Breast epithelium (tissue), 4 donors: ENCODE measurements at regions not wholly inside any gene's neighbourhood (a gene's known extent, or its start where the extent isn't known, plus 50 kb on each side); places are given as distances from the start of the nearest gene placed in this dataset.

Source experiments
- DNase-seq, 2 donors: peaks; one replicate each; pipeline ENCODE4 v3.0.0-alpha.2; 2019; ENCODE audit warnings: low spot score in 2 of 2
- H3K27ac ChIP-seq, 2 donors: fragments of 200-600 bp; sonication (generic) in 1 of 2; one replicate each; pipeline ENCODE4 v1.5.1; 2016 to 2019; ENCODE audit warnings: mild to moderate bottlenecking in 1 of 2
- H3K27me3 ChIP-seq, 2 donors: fragments of 200-600 bp; sonication (generic) in 1 of 2; one replicate each; pipeline versions ENCODE4 v1.5.1 to v1.6.0; 2017 to 2019; ENCODE audit warnings: control low read depth in 1 of 2, mild to moderate bottlenecking in 1 of 2
- H3K36me3 ChIP-seq: fragments of 200-600 bp; one replicate; pipeline ENCODE4 v1.5.1; 2019
- H3K4me1 ChIP-seq, 2 donors: fragments of 200-600 bp; sonication (generic); one replicate each; pipeline ENCODE4 v1.5.1; 2016 to 2019; ENCODE audit warnings: control low read depth in 1 of 2
- H3K4me3 ChIP-seq, 3 donors: fragments of 200-600 bp; sonication (generic); 1 replicate in 2 of 3; 2 replicates in 1 of 3; pipeline ENCODE4 v1.5.1; 2016 to 2019; ENCODE audit warnings: mild to moderate bottlenecking in 3 of 3, moderate library complexity in 2 of 3
- H3K9me3 ChIP-seq, 2 donors: fragments of 200-600 bp; sonication (generic) in 1 of 2; one replicate each; pipeline ENCODE4 v1.5.1; 2016 to 2019; ENCODE audit warnings: control low read depth in 1 of 2
- CTCF ChIP-seq, 3 donors: fragments of 450-650 bp; IDR thresholded peaks; one replicate each; pipeline ENCODE4 v1.5.1; 2016 to 2017; ENCODE audit warnings: antibody characterized with exemption in 3 of 3, mild to moderate bottlenecking in 3 of 3, moderate library complexity in 3 of 3
- POLR2A ChIP-seq: fragments of 450-650 bp; IDR thresholded peaks from one replicate; pipeline ENCODE4 v1.6.1; 2016; ENCODE audit warnings: antibody characterized with exemption, mild to moderate bottlenecking, moderate library complexity
- POLR2AphosphoS5 ChIP-seq, 3 donors: sonication (generic); formaldehyde crosslinking; IDR thresholded peaks; one replicate each; pipeline ENCODE4 v1.6.1; 2017; ENCODE audit warnings: antibody characterized with exemption in 3 of 3
- intact Hi-C: fragments of 100-400 bp; cut with DNase I; formaldehyde crosslinking; loops from one replicate; pipeline ENCODE4 v1.15.1; 2023; ENCODE audit warnings: low total_unique reads

GRCh38 chr1:238254935-238255334 is 364.2 kb upstream of the ZP4 start:
- H3K27ac ChIP-seq, result no peak overlapping the region
- DNase-seq, result no peak
- TF ChIP-seq POLR2A (no peak), CTCF (IDR thresholded peaks at IDR 0.05) (no peak), POLR2AphosphoS5 (IDR thresholded peaks at IDR 0.05) (no peak)
- no peaks in the 10 kb centered on the region for H3K27me3 ChIP-seq
- no peaks in the 10 kb centered on the region for H3K36me3 ChIP-seq
- intact Hi-C loops, result loop anchor here (5.0 kb wide), 1 partner anchor 133 kb away; no protein-coding TSS in a partner anchor
- no peaks in the 10 kb centered on the region for H3K9me3 ChIP-seq
- no peaks in the 10 kb centered on the region for H3K4me1 ChIP-seq
- no peak overlapping the region for H3K4me3 ChIP-seq

GRCh38 chr1:238252033-238252802 is 361.5 kb upstream of the ZP4 start:
- no peaks in the 10 kb centered on the region for H3K4me1 ChIP-seq
- no peaks in the 10 kb centered on the region for H3K27me3 ChIP-seq
- no peak for TF ChIP-seq POLR2A
- peak in 2 of 3 donors; percentile 31 to 41 for TF ChIP-seq CTCF (IDR thresholded peaks at IDR 0.05)
- TF ChIP-seq POLR2AphosphoS5 (IDR thresholded peaks at IDR 0.05), result no peak
- no peaks in the 10 kb centered on the region for H3K36me3 ChIP-seq
- no peak overlapping the region for H3K27ac ChIP-seq
- peak; percentile 29 to 54 for DNase-seq
- H3K9me3 ChIP-seq, result no peaks in the 10 kb centered on the region
- intact Hi-C loops, result no loop called here
- no peak overlapping the region for H3K4me3 ChIP-seq

GRCh38 chr1:238248356-238248755 is 357.6 kb upstream of the ZP4 start:
- no peak overlapping the region for H3K4me3 ChIP-seq
- H3K9me3 ChIP-seq, result no peaks in the 10 kb centered on the region
- H3K27ac ChIP-seq, result no peak overlapping the region
- no peak for DNase-seq
- no peaks in the 10 kb centered on the region for H3K4me1 ChIP-seq
- intact Hi-C loops, result no loop called here
- no peak for TF ChIP-seq POLR2A
- no peak for TF ChIP-seq CTCF (IDR thresholded peaks at IDR 0.05)
- no peak for TF ChIP-seq POLR2AphosphoS5 (IDR thresholded peaks at IDR 0.05)
- no peaks in the 10 kb centered on the region for H3K27me3 ChIP-seq
- no peaks in the 10 kb centered on the region for H3K36me3 ChIP-seq

- no peaks in the 10 kb centered on the region for H3K36me3 ChIP-seq
- no peak overlapping the region for H3K27ac ChIP-seq
- no peaks in the 10 kb centered on the region for H3K9me3 ChIP-seq
Measured at GRCh38 chr1:238242181-238242580, 351.5 kb upstream of the ZP4 start.

More at GRCh38 chr1:238242181-238242580, 351.5 kb upstream of the ZP4 start:
- H3K4me1 ChIP-seq, result no peaks in the 10 kb centered on the region
- no peak overlapping the region for H3K4me3 ChIP-seq
- intact Hi-C loops, result no loop called here
- no peak for TF ChIP-seq POLR2AphosphoS5 (IDR thresholded peaks at IDR 0.05)
- TF ChIP-seq POLR2A, result no peak
- no peak for TF ChIP-seq CTCF (IDR thresholded peaks at IDR 0.05)
- no peak for DNase-seq
- H3K27me3 ChIP-seq, result no peaks in the 10 kb centered on the region
